ENCODE measurements at regions not wholly inside any gene's neighbourhood (a gene's known extent, or its start where the extent isn't known, plus 50 kb on each side); places are given as distances from the start of the nearest gene placed in this dataset.

GRCh38 chr13:99105160-99105559 lies 95.5 kb upstream of the UBAC2 start:
- TF ChIP-seq EZH2 (IDR thresholded peaks at IDR 0.05): no peak
- no peak for TF ChIP-seq POLR2A (IDR thresholded peaks at IDR 0.05; ENCODE audit: borderline replicate concordance, extremely low read depth, insufficient read depth, insufficient read length)
- TF ChIP-seq CTCF (IDR thresholded peaks at IDR 0.05 in 2 of 3, conservative IDR thresholded peaks at IDR 0.05 in 1 of 3; ENCODE audit: borderline replicate concordance in 1 of 3, insufficient read depth in 1 of 3, low read depth in 2 of 3, low read length in 2 of 3): no peak
- no peak for TF ChIP-seq REST (IDR thresholded peaks at IDR 0.05; ENCODE audit: low read depth)
- no peak for TF ChIP-seq POLR2AphosphoS5 (IDR thresholded peaks at IDR 0.05; ENCODE audit: low read depth, low read length)
- no peak for TF ChIP-seq ELF1 (IDR thresholded peaks at IDR 0.05; ENCODE audit: borderline replicate concordance, low read depth)
- TF ChIP-seq MAX (IDR thresholded peaks at IDR 0.05): no peak
- TF ChIP-seq EGR1 (IDR thresholded peaks at IDR 0.05; ENCODE audit: low read depth): no peak
- no peak for TF ChIP-seq RAD21 (IDR thresholded peaks at IDR 0.05; ENCODE audit: low read depth)
- TF ChIP-seq YY1 (IDR thresholded peaks at IDR 0.05; ENCODE audit: extremely low read depth, insufficient replicate concordance, low read depth, low read length): no peak
- TF ChIP-seq SIN3A (IDR thresholded peaks at IDR 0.05; ENCODE audit: low read depth): no peak
- TF ChIP-seq ZBTB33 (IDR thresholded peaks at IDR 0.05; ENCODE audit: extremely low read depth, insufficient replicate concordance, low read length): no peak
- TF ChIP-seq SRF (IDR thresholded peaks at IDR 0.05; ENCODE audit: low read depth): no peak

Data from HCT116 (cell line).